GM21737 (cell line): ENCODE measurements at regions not wholly inside any gene's neighbourhood (a gene's known extent, or its start where the extent isn't known, plus 50 kb on each side); places are given as distances from the start of the nearest gene placed in this dataset.

Source experiments
- ATAC-seq: cut with Tn5 transposase; IDR thresholded peaks from one replicate; pipeline ENCODE4 v1.9.1; 2021; ENCODE audit warnings: mild to moderate bottlenecking, moderate library complexity; ENCODE audit not compliant: unreplicated experiment

DNA sequence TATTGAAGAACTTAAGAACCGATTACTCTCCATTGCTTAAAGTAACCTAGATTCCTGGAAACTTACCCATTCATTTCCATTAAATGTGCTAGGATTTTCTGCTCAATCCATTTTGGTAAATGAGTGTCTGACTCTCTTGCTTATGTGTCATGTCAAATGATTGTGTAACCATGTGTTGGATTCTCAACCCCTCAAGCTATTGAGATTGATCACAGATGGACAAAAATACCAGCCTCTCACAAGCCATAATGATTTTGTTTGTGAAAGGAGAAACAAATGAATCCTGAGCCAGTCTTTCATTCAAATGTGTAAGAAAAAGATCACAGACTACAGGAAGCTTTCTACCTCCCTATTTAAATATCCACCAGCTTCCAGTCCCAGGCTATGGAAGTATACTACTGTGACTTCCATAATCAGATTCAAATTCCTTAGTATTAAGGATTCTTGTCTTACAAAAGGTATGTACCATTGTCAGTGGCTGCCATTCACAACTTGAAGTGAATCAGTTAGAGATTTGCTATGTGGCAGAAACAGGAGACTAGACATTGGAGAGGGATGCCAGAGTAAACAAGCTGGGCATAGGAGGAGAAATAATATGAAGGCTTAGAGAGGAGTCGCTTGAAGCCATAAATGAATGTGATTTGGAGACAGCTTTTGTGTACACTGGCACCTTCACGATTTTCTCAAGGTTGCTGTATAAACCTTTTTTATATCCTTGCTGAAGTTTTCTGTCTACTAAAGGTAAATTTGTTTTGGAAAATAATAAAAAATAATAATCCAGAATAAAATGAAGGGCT is 498.5 kb upstream of the SETBP1 start:
- ATAC-seq: no peak

GRCh38 chr18:44186001-44186400 is 494.7 kb upstream of the SETBP1 start:
- no peak for ATAC-seq

DNA sequence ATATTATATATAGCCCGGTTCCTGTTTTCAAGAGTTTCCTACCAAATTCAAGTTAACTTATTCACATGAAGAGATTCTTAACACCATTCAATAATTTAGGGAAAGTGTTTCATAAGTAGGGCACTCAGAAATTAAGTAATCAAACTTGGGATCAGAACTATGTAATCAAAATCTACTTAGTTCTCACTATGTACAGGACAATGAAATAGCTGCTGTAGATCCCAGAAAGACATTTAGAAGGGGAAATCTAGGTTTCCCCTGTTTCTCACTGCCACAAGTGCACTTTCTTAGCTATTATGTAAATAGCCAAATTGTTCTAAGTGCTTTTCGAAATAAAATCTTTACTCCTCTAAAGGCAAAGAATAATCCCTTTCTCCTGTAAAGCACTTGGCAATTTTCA is 493.6 kb upstream of the SETBP1 start:
- ATAC-seq: no peak

DNA sequence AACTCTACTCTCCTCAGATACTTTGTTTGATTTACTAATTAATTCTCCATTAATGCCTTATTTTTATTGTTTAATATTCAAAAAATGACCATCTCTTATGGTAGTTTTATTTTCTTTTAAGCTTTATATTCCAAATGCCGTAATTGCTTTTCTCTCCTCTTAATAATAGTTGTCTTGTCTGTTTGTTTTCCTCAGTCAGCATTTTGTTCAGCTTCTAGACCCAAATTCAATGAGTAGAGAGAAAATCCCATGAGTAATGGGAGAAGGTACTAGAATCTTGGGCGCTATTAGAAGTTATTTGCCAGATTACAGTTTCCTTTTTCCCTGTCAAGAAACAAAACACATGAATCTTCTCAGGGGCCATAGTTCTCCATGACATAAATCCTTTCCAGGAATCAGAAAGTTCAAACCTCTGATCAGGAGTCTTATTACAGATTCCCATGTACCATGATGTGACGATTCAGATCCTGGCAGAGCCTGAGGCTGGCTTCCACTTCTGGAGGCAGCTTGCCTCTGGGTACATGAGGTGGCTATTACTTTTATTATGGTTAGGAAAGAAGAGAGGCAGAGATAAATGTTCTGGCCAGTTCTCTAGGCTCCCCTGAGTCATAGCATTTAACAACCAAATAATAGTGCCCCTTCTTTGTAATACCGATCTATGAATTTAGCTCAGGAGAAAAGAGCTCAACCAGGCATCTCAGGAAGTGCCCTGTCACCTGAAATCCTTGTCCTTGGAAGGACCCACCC is 485.1 kb upstream of the SETBP1 start:
- no peak for ATAC-seq

DNA sequence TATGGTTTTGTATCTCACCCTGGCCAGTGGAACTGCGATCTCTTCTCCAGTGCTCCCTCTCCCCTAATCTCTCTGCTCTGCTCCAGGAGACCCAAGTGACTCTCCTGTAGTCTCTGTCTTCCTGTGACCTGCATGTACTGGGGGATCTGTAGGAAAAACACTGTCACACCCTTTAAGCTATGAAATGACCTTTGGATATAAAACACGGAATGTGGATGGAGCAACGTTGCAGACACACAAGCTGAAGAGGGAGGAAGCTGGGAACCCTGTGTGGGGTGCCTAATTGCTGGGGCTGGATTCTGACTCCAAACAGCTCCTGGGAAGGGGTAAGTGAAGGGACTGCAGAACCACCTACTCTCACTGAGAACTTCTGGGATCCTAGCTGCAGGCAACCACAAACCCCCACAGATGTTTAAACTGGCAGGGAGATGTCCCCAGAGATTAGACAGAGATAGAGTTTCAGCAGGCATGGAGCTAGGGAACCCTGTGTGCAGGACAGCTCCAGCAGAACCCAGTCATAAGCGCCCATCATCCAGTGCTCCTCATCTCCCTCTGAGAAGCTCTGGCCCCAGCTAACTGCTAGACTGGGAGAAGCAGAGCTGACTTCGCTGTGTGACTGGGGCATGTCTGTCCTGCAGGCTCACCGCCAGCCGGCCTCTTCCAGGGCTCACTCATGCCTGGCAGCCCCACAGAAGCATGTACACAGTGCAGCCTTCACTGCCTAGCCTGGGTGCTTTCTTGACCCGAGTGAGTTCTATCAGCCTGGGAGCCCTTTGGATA is 482.7 kb upstream of the SETBP1 start:
- no peak for ATAC-seq

DNA sequence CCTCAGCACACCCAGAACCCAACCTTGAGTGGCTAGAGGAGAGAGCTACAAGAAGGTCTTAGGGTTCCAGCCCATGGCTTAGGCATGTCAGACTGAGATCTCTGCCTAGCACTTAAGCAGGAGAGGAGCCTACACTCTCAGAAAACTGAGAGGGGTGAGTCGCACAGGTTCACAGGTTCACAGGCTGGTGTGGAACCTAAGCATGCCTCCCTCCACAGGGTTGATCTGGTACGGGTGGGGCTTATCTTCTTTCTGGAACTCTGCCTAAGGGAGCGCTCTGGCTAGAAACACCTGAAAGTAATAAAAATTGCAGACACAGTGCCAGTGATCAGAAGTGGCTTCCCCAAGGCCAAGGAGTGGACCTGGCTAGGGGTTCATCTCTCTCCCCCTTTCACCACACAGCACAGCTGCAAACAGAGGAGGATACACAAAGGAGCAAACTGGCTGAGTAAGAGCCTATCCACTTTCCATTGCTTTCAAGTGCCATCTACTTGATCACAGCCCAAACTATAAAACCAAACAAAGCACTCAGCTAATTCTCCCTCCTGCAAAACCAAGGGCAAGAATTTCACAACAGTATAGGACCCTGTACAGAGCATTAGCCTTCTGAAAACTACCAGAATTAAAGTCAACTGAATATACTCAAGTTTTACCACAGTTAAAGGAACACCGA is 481.9 kb upstream of the SETBP1 start:
- no peak for ATAC-seq

DNA sequence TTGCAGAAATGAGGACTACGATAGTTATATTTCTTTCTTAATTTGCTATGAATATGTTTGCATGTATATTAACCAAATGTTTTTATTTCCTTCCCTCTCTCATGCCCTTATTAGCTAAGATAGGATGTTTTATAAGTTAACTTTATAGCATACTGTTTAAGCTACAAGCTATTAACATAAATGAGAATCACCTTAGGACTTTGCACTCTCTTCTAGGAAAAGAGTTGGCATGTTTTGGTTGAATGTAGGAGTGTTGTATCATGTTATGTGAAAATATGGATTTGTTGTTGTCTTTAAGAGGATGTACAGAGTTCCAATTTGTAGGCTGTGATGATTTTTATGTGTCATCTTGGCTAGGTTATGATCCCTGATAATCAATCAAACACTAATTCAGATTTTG is 467.4 kb upstream of the SETBP1 start:
- no peak for ATAC-seq

DNA sequence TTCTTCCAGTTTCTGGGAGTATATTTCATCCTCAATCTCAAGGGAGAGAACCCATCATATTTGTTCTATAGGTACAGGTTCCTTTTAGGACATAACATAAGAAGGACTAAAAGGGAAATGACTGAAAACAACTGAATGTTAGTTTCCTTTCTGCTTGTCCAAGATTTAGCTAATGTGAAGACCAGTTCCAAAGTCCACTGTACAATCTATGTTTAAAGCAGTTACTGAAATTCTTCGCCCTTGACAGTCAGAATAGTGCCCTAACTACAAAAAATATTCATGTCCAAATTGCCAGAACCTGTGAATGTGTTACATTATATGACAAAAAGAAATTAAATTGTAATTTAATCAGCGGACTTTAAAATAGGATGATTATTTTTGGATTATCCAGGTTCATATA is 466.3 kb upstream of the SETBP1 start:
- ATAC-seq: no peak

GRCh38 chr18:44216169-44216568 is 464.5 kb upstream of the SETBP1 start:
- ATAC-seq: no peak

GRCh38 chr18:44227501-44227900 is 453.2 kb upstream of the SETBP1 start:
- no peak for ATAC-seq

DNA sequence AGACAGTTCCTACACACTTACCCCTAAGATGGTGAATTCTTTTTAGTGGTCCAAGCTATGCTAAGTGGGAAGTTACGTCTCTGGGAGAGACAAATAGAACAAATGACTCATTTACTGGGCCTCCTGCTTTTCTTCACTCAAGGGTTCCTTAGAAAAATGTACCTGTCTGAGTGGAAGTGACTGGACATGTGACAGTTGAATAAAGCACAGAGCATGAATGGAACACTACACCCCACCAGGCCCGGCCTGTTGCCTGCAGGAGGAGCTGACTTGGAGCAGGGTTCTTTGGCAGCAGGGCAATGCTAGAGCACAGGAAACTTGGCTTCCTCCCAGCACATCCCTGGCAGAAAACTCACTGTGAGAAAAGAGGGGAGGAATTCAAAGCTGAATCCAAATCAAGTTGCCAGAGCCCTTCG is 451.0 kb upstream of the SETBP1 start:
- ATAC-seq: no peak

DNA sequence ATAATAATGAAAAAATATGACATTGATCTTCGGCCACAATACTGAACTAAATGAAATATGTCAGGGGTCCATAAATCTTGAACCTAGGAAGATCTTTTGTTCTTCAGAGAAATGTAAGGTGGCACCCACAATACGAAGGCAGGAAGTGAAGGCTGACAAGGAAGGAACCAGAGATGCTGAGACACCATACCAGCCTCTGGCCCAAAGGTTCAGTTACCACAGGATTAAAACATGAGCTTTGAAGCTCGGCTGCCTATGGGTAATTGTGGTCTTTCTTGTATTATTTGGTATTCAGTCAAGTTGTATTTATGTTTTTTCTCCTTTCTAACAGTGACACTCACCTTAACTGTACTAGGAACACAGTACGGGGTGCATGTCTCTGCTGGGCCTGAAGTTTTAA is 448.8 kb upstream of the SETBP1 start:
- ATAC-seq: no peak

- ATAC-seq: no peak
Measured at GRCh38 chr18:44232500-44232899, 448.2 kb upstream of the SETBP1 start.

DNA sequence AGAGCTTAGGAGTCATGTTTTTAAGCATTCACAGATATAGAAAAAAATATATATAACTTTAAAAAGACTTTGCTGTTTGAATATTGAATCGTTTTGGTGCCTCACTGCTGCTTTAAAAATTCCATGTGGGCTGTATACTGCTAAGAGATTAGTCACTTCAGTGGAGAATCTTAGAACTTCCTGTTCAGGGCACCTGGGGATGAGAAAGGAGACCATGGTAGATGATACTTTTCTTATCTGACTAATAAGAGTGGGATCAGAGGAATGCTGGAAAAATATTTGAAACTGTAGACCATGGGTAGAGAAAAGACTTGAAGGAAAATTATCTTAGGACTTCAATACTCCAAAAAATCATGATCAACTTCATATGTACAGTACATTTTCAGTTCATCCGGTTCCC is 442.2 kb upstream of the SETBP1 start:
- no peak for ATAC-seq

DNA sequence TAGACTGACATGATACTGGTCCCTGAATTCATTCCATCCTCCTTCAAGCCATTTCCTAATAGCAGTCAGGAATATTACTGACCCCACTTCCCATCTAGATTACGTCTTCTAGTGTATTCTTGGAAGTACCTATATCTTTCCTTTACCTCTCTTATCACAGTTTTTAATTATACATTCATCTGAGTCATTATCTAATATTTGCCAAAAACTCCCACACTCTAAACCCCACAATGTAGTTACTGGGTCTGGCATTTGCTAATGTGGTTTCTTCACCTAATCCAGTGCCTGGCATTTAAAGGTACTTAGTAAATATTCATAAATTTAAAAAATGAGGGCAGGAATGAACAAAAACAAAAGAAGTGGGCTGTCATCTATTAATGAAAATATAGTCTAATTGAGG is 441.8 kb upstream of the SETBP1 start:
- ATAC-seq: no peak

GRCh38 chr18:44241020-44241419 is 439.7 kb upstream of the SETBP1 start:
- no peak for ATAC-seq

- no peak for ATAC-seq
Measured at GRCh38 chr18:44245019-44245418, 435.7 kb upstream of the SETBP1 start.

- no peak for ATAC-seq
Measured at GRCh38 chr18:44246001-44246400, 434.7 kb upstream of the SETBP1 start.

- ATAC-seq: no peak
Measured at GRCh38 chr18:44258086-44258485, 422.6 kb upstream of the SETBP1 start.

- ATAC-seq: no peak
Measured at GRCh38 chr18:44258576-44258975, 422.1 kb upstream of the SETBP1 start.

DNA sequence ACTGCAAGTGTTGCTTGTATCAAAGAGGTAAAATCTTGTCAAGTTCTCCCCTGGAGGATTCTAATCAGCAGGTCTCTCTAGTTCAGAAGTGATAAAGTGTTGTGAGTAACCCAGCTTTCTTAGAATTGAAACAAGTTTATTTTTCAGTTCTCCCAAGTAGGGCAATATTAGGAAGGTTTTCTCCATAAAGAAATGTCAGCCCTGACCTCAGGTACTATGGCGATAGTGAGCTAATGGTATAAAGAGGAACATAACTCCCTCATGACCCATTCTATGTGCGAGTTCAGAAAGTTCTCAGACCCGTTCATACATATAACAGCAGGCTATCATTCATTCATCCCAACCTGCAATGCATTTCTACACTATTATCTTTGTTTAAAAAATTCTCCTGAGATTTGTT is 421.1 kb upstream of the SETBP1 start:
- no peak for ATAC-seq
